D721Med (cell line): ENCODE measurements at regions not wholly inside any gene's neighbourhood (a gene's known extent, or its start where the extent isn't known, plus 50 kb on each side); places are given as distances from the start of the nearest gene placed in this dataset.

Experiments used
- DNase-seq: peaks from one replicate; pipeline ENCODE4 v3.0.0; 2011; ENCODE audit warnings: low spot score; ENCODE audit not compliant: insufficient read length
- FAIRE-seq: peaks from 2 replicates; lab custom pipeline; 2011; peaks lifted over from hg19 to GRCh38; lab: Jason Lieb, UNC
- CTCF ChIP-seq: IDR thresholded peaks from 2 replicates; pipeline ENCODE4 v1.5.1; 2012; ENCODE audit warnings: mild to moderate bottlenecking, control low read depth; ENCODE audit not compliant: insufficient read depth; ENCODE audit errors: missing control alignments

- no peak for FAIRE-seq
- no peak for DNase-seq
- no peak for TF ChIP-seq CTCF
Measured at GRCh38 chr9:99732715-99733114, 89.0 kb upstream of the NR4A3 start.

- DNase-seq: no peak
- no peak for TF ChIP-seq CTCF
- no peak for FAIRE-seq
Measured at GRCh38 chr9:99735041-99735440, 86.6 kb upstream of the NR4A3 start.

- no peak for FAIRE-seq
- DNase-seq: no peak
- no peak for TF ChIP-seq CTCF
Measured at GRCh38 chr9:99736291-99736690, 85.4 kb upstream of the NR4A3 start.

GRCh38 chr9:99737649-99738048 lies 84.0 kb upstream of the NR4A3 start:
- FAIRE-seq (no peak), DNase-seq (no peak)
- no peak for TF ChIP-seq CTCF

GRCh38 chr9:99743006-99743405 lies 78.7 kb upstream of the NR4A3 start:
- no peak for TF ChIP-seq CTCF
- FAIRE-seq: no peak
- DNase-seq: no peak

- no peak for TF ChIP-seq CTCF
- DNase-seq (no peak), FAIRE-seq (no peak)
Measured at GRCh38 chr9:99743455-99743854, 78.2 kb upstream of the NR4A3 start.

GRCh38 chr9:99744132-99744531 lies 77.6 kb upstream of the NR4A3 start:
- DNase-seq (no peak), FAIRE-seq (no peak)
- no peak for TF ChIP-seq CTCF
